HG02943 (cell line): ENCODE measurements at regions not wholly inside any gene's neighbourhood (a gene's known extent, or its start where the extent isn't known, plus 50 kb on each side); places are given as distances from the start of the nearest gene placed in this dataset.
"Not testable (repeated sequence)": the region's sequence is repeated elsewhere in the genome, so short reads cannot be mapped to it uniquely, and the experiment has no call there.

Experiments
- ATAC-seq: cut with Tn5 transposase; IDR thresholded peaks from one replicate; pipeline ENCODE4 v1.9.1; 2021; ENCODE audit warnings: mild to moderate bottlenecking, low read depth, moderate library complexity; ENCODE audit not compliant: unreplicated experiment

GRCh38 chr22:22795639-22796038, 92.0 kb upstream of the IGLL5 start:
- not testable (repeated sequence) for ATAC-seq

GRCh38 chr22:22796724-22797123, 90.9 kb upstream of the IGLL5 start:
- no peak for ATAC-seq

GRCh38 chr22:22798232-22798616, 89.4 kb upstream of the IGLL5 start:
- ATAC-seq: no peak

- no peak for ATAC-seq
Observed at GRCh38 chr22:22798716-22799115, 88.9 kb upstream of the IGLL5 start.

- no peak for ATAC-seq
Observed at GRCh38 chr22:22799561-22799960, 88.1 kb upstream of the IGLL5 start.

GRCh38 chr22:22800716-22801115, 86.9 kb upstream of the IGLL5 start:
- no peak for ATAC-seq

GRCh38 chr22:22802339-22802970, 85.2 kb upstream of the IGLL5 start:
- ATAC-seq: no peak

- no peak for ATAC-seq
Observed at GRCh38 chr22:22803285-22803853, 84.2 kb upstream of the IGLL5 start.

- no peak for ATAC-seq
Observed at GRCh38 chr22:22810018-22810427, 77.6 kb upstream of the IGLL5 start.

- no peak for ATAC-seq
Observed at GRCh38 chr22:22810471-22810870, 77.1 kb upstream of the IGLL5 start.

GRCh38 chr22:22811016-22812009, 76.3 kb upstream of the IGLL5 start:
- no peak for ATAC-seq

GRCh38 chr22:22812031-22812905, 75.3 kb upstream of the IGLL5 start:
- ATAC-seq: no peak

- ATAC-seq: no peak
Observed at GRCh38 chr22:22813126-22814075, 74.2 kb upstream of the IGLL5 start.

- no peak for ATAC-seq
Observed at GRCh38 chr22:22814666-22815396, 72.8 kb upstream of the IGLL5 start.

- ATAC-seq: no peak
Observed at GRCh38 chr22:22815397-22816170, 72.0 kb upstream of the IGLL5 start.

GRCh38 chr22:22816171-22816514, 71.5 kb upstream of the IGLL5 start:
- no peak for ATAC-seq

GRCh38 chr22:22816766-22817410, 70.7 kb upstream of the IGLL5 start:
- ATAC-seq: no peak
